ENCODE measurements at regions not wholly inside any gene's neighbourhood (a gene's known extent, or its start where the extent isn't known, plus 50 kb on each side); places are given as distances from the start of the nearest gene placed in this dataset.

DNA sequence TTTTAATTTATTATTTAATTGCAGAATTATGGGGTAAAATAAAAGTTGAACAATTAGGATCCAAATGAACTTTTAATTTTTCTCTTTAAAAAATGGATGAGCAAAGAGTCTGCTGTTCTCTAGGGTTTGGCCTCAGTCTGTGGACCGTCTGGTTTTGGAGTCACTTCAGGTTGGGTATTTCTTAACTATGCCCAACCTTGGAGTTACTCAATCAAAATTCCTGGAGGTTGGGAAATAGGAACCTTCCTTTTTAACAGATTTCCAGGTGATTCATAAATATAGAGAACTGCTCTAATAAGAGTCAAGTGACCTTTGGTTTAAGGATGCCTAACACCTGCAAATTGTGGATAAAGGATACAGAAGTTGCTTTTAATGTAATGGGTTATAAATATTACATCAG, 241.5 kb upstream of the GCFC2 start:
- Histone ChIP-seq H3K9ac (ENCODE audit: low read length) (no peak overlapping the region), H3F3A (ENCODE audit: insufficient read depth) (no peaks in the 10 kb centered on the region), H4K20me1 (ENCODE audit: low read depth, low read length) (no peaks in the 10 kb centered on the region), H3K79me2 (ENCODE audit: insufficient read depth, low read length) (no peaks in the 10 kb centered on the region), H3K9me3 (ENCODE audit: insufficient read depth, low read length) (no peaks in the 10 kb centered on the region), H3K4me2 (ENCODE audit: low read depth, low read length, poor library complexity, severe bottlenecking) (no peak overlapping the region), H3K27me3 (ENCODE audit: low read length) (no peaks in the 10 kb centered on the region), H2AFZ (ENCODE audit: low read depth, low read length, severe bottlenecking) (no peak overlapping the region), H3K4me3 (ENCODE audit: insufficient read depth, low read length, poor library complexity, severe bottlenecking) (no peak overlapping the region), H3K9me2 (replicated peaks; ENCODE audit: insufficient read depth, low read length) (no peaks in the 10 kb centered on the region), H3K36me3 (ENCODE audit: low read length) (no peaks in the 10 kb centered on the region), H3K27ac (ENCODE audit: low read depth, low read length) (no peak overlapping the region)
- no peak for TF ChIP-seq EZH2phosphoT487 (conservative IDR thresholded peaks at IDR 0.05; ENCODE audit: low read length)
- TF ChIP-seq, protein P1, sequence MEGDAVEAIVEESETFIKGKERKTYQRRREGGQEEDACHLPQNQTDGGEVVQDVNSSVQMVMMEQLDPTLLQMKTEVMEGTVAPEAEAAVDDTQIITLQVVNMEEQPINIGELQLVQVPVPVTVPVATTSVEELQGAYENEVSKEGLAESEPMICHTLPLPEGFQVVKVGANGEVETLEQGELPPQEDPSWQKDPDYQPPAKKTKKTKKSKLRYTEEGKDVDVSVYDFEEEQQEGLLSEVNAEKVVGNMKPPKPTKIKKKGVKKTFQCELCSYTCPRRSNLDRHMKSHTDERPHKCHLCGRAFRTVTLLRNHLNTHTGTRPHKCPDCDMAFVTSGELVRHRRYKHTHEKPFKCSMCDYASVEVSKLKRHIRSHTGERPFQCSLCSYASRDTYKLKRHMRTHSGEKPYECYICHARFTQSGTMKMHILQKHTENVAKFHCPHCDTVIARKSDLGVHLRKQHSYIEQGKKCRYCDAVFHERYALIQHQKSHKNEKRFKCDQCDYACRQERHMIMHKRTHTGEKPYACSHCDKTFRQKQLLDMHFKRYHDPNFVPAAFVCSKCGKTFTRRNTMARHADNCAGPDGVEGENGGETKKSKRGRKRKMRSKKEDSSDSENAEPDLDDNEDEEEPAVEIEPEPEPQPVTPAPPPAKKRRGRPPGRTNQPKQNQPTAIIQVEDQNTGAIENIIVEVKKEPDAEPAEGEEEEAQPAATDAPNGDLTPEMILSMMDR (IDR thresholded peaks at IDR 0.05; ENCODE audit: insufficient read depth, low read length, poor library complexity, severe bottlenecking), result no peak

DNA sequence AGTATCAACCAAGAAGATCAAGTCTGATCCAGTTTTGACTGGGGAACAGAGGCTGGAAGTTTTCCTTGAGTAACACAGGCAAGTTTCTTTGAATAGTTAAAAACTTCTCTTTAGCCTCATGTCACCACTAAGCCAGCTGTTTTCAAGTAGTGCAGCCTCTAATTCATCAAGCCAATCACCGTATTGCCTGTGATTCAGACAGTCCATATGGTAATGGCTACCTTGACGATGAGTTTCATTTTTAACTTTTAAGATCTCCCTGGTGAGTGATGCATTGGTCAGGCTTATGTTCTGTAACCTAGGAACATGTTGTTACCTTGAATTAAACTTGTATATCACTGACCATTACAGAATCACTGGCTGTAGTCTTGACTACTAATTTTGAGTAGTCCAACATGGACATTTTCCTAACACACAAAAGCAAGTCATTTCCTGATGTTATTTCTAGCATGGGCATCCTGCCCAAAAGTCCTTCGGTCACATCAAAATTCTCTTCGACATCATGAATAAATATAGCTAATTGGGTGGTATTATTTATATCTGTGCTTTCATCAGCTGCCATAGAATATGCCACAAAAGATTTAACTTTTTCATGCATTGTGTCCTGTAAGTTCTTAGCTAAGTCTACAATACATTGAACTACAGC, 238.8 kb upstream of the GCFC2 start:
- Histone ChIP-seq H3K27me3 (ENCODE audit: low read length) (no peaks in the 10 kb centered on the region), H3K27ac (ENCODE audit: low read depth, low read length) (no peak overlapping the region), H3K36me3 (ENCODE audit: low read length) (no peaks in the 10 kb centered on the region), H3K9me3 (ENCODE audit: insufficient read depth, low read length) (no peaks in the 10 kb centered on the region), H3K9me2 (replicated peaks; ENCODE audit: insufficient read depth, low read length) (no peaks in the 10 kb centered on the region; the same call in 1 of the 2 replicates), H3K79me2 (ENCODE audit: insufficient read depth, low read length) (no peaks in the 10 kb centered on the region), H3K4me2 (ENCODE audit: low read depth, low read length, poor library complexity, severe bottlenecking) (no peak overlapping the region), H3F3A (ENCODE audit: insufficient read depth) (no peaks in the 10 kb centered on the region), H3K4me3 (ENCODE audit: insufficient read depth, low read length, poor library complexity, severe bottlenecking) (no peak overlapping the region), H3K9ac (ENCODE audit: low read length) (no peak overlapping the region), H2AFZ (ENCODE audit: low read depth, low read length, severe bottlenecking) (no peak overlapping the region), H4K20me1 (ENCODE audit: low read depth, low read length) (no peaks in the 10 kb centered on the region)
- TF ChIP-seq, protein P1 (IDR thresholded peaks at IDR 0.05; ENCODE audit: insufficient read depth, low read length, poor library complexity, severe bottlenecking), result no peak
- TF ChIP-seq EZH2phosphoT487 (conservative IDR thresholded peaks at IDR 0.05; ENCODE audit: low read length), result no peak

DNA sequence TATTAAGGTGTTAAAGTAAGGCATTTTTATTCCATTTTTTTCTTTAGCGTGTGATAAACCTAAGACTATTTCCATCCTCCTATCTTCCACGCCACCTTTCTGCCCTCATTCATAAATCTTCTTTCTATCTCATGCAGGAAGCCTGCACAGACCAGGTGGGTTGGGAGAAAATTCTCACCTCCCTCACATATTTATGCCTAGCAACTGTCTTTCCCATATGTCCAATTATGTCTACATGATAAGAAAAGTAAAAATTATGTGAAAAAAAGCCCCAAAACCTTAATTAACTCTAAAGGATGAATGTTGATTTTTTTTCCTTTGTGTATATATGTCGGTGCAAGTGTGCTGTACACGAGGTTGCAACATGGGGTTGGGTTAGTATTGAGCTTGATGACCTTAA, 225.6 kb upstream of the GCFC2 start:
- Histone ChIP-seq H3K27me3 (ENCODE audit: low read length) (no peaks in the 10 kb centered on the region), H3K9ac (ENCODE audit: low read length) (no peak overlapping the region), H3K9me2 (replicated peaks; ENCODE audit: insufficient read depth, low read length) (no peaks in the 10 kb centered on the region), H3K27ac (ENCODE audit: low read depth, low read length) (no peak overlapping the region), H3K79me2 (ENCODE audit: insufficient read depth, low read length) (no peaks in the 10 kb centered on the region), H3K9me3 (ENCODE audit: insufficient read depth, low read length) (no peaks in the 10 kb centered on the region), H3K36me3 (ENCODE audit: low read length) (no peaks in the 10 kb centered on the region), H2AFZ (ENCODE audit: low read depth, low read length, severe bottlenecking) (no peak overlapping the region), H3K4me3 (ENCODE audit: insufficient read depth, low read length, poor library complexity, severe bottlenecking) (no peak overlapping the region), H4K20me1 (ENCODE audit: low read depth, low read length) (no peaks in the 10 kb centered on the region), H3F3A (ENCODE audit: insufficient read depth) (no peaks in the 10 kb centered on the region), H3K4me2 (ENCODE audit: low read depth, low read length, poor library complexity, severe bottlenecking) (no peak overlapping the region)
- no peak for TF ChIP-seq EZH2phosphoT487 (conservative IDR thresholded peaks at IDR 0.05; ENCODE audit: low read length)
- TF ChIP-seq, protein P1 (IDR thresholded peaks at IDR 0.05; ENCODE audit: insufficient read depth, low read length, poor library complexity, severe bottlenecking), result no peak
